HepG2 (cell line): ENCODE measurements at regions not wholly inside any gene's neighbourhood (a gene's known extent, or its start where the extent isn't known, plus 50 kb on each side); places are given as distances from the start of the nearest gene placed in this dataset.

ENCODE experiments used
- HOXA3 ChIP-seq: sonication (generic); formaldehyde crosslinking; IDR thresholded peaks from 2 replicates; pipeline ENCODE4 v1.5.0; 2020; ENCODE audit warnings: missing genetic modification reagents
- MIXL1 ChIP-seq: IDR thresholded peaks from 2 replicates; pipeline ENCODE4 v1.6.1; 2016
- SCMH1 ChIP-seq: sonication (generic); formaldehyde crosslinking; IDR thresholded peaks from 2 replicates; pipeline ENCODE4 v1.9.0; 2021; ENCODE audit warnings: missing genetic modification reagents, mild to moderate bottlenecking, borderline replicate concordance
- TMF1 ChIP-seq: sonication (generic); formaldehyde crosslinking; IDR thresholded peaks from 2 replicates; pipeline ENCODE4 v1.8.1; 2022; ENCODE audit warnings: low read depth, missing genetic modification reagents
- U2AF1 ChIP-seq: fragments of 200-400 bp; formaldehyde crosslinking; optimal IDR thresholded peaks from 2 replicates; pipeline ENCODE3; 2017; ENCODE audit warnings: mild to moderate bottlenecking, low read depth, low read length
- ZNF547 ChIP-seq: sonication (generic); formaldehyde crosslinking; IDR thresholded peaks from 2 replicates; pipeline ENCODE4 v1.5.1; 2020; ENCODE audit warnings: mild to moderate bottlenecking, missing genetic modification reagents
- ZNF724P ChIP-seq: sonication (generic); formaldehyde crosslinking; IDR thresholded peaks from 2 replicates; pipeline ENCODE4 v1.8.0; 2022; ENCODE audit warnings: missing genetic modification reagents, borderline replicate concordance
- ZNF761 ChIP-seq: sonication (generic); formaldehyde crosslinking; conservative IDR thresholded peaks from 2 replicates; pipeline ENCODE4 v1.4.0; 2020; ENCODE audit warnings: mild to moderate bottlenecking, missing genetic modification reagents
- TF ChIP-seq, protein P1 (sequence below): sonication (generic); formaldehyde crosslinking; IDR thresholded peaks from 2 replicates; pipeline ENCODE4 v1.4.0; 2020; ENCODE audit warnings: mild to moderate bottlenecking, missing genetic modification reagents
- TF ChIP-seq, protein P2 (sequence below): sonication (generic); formaldehyde crosslinking; IDR thresholded peaks from 2 replicates; pipeline ENCODE4 v1.5.1; 2020; ENCODE audit warnings: mild to moderate bottlenecking, missing genetic modification reagents, borderline replicate concordance
- TF ChIP-seq, protein P3 (sequence below): conservative IDR thresholded peaks from 2 replicates; pipeline ENCODE4 v1.6.1; 2018; ENCODE audit warnings: missing genetic modification reagents

DNA sequence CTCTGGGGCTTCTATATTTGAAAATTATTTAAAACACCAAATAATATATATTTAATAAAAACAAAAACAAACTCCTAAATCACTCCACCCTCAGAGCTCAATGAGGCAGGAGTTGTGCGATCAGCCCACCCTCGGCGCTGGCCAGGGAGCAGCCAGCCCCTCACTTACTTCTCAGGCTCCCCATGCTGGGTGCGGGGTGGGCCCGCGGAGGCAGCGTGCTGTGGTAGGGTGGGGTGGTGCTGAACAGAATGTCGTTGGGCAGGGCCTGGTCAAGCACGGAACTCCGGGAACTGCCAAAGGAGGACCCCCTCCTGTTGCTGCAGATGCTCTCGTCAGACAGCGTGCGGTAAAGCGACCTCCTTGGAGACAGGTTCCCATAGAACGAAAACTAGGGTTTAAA is 204.5 kb downstream of the SIPA1L2 start (continued):
- TF ChIP-seq, protein P1, sequence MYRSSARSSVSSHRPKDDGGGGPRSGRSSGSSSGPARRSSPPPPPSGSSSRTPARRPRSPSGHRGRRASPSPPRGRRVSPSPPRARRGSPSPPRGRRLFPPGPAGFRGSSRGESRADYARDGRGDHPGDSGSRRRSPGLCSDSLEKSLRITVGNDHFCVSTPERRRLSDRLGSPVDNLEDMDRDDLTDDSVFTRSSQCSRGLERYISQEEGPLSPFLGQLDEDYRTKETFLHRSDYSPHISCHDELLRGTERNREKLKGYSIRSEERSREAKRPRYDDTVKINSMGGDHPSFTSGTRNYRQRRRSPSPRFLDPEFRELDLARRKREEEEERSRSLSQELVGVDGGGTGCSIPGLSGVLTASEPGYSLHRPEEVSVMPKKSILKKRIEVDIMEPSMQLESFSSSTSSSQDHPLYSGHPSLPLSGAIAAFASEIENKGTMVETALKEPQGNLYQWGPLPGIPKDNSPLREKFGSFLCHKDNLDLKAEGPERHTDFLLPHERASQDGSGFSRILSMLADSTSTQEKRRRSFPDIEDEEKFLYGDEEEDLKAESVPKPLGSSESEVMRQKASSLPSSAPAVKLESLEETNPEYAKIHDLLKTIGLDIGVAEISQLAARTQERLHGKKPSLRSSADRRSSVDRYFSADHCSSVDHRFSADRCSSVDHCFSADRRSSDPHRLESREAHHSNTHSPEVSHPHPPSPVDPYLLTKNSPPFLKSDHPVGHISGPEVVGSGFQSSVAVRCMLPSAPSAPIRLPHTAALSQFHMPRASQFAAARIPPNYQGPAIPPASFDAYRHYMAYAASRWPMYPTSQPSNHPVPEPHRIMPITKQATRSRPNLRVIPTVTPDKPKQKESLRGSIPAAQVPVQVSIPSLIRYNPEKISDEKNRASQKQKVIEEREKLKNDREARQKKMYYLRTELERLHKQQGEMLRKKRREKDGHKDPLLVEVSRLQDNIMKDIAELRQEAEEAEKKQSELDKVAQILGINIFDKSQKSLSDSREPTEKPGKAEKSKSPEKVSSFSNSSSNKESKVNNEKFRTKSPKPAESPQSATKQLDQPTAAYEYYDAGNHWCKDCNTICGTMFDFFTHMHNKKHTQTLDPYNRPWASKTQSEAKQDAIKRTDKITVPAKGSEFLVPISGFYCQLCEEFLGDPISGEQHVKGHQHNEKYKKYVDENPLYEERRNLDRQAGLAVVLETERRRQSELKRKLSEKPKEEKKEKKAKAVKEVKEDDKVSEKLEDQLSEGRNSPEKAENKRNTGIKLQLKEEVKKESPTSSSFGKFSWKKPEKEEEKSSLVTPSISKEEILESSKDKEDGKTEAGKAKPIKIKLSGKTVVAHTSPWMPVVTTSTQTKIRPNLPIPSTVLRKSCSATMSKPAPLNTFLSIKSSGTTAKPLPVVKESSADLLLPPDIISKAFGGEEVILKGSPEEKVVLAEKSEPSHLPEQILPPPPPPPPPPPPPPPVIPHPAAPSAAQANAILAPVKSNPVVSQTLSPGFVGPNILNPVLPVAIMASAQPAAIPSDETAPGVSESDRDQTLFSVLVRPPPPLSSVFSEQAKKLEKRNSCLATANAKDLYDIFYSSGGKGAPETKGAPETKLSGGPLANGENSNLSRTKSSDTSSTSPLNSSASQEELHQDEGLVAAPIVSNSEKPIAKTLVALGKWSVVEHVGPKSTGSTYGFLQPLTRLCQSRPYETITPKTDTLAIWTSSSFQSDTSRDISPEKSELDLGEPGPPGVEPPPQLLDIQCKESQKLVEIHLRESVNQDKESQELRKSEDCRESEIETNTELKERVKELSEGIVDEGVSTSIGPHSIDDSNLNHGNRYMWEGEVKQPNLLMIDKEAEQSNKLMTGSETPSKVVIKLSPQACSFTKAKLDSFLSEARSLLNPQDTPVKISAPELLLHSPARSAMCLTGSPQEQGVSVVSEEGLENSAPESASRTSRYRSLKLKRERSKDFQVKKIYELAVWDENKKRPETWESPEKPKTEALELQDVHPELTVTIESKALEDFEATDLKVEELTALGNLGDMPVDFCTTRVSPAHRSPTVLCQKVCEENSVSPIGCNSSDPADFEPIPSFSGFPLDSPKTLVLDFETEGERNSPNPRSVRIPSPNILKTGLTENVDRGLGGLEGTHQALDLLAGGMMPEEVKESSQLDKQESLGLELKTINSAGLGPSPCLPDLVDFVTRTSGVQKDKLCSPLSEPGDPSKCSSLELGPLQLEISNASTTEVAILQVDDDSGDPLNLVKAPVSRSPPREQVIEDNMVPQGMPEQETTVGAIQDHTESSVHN: no peak
- no peak for TF ChIP-seq ZNF547 (CRISPR knock-in tag)
- TF ChIP-seq TMF1 (CRISPR knock-in tag): no peak
- no peak for TF ChIP-seq MIXL1 (CRISPR knock-in tag)
- TF ChIP-seq, protein P2, sequence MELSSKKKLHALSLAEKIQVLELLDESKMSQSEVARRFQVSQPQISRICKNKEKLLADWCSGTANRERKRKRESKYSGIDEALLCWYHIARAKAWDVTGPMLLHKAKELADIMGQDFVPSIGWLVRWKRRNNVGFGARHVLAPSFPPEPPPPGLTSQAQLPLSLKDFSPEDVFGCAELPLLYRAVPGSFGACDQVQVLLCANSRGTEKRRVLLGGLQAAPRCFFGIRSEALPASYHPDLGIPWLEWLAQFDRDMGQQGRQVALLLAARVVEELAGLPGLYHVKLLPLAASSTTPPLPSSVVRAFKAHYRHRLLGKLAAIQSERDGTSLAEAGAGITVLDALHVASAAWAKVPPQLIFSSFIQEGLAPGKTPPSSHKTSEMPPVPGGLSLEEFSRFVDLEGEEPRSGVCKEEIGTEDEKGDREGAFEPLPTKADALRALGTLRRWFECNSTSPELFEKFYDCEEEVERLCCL (CRISPR knock-in tag): no peak
- TF ChIP-seq HOXA3: no peak
- no peak for TF ChIP-seq SCMH1 (CRISPR knock-in tag)
- no peak for TF ChIP-seq ZNF761 (CRISPR knock-in tag)
- TF ChIP-seq ZNF724P (CRISPR knock-in tag): no peak
- TF ChIP-seq, protein P3, sequence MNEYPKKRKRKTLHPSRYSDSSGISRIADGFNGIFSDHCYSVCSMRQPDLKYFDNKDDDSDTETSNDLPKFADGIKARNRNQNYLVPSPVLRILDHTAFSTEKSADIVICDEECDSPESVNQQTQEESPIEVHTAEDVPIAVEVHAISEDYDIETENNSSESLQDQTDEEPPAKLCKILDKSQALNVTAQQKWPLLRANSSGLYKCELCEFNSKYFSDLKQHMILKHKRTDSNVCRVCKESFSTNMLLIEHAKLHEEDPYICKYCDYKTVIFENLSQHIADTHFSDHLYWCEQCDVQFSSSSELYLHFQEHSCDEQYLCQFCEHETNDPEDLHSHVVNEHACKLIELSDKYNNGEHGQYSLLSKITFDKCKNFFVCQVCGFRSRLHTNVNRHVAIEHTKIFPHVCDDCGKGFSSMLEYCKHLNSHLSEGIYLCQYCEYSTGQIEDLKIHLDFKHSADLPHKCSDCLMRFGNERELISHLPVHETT (CRISPR knock-in tag): no peak
- TF ChIP-seq U2AF1: no peak
